ENCODE measurements at regions not wholly inside any gene's neighbourhood (a gene's known extent, or its start where the extent isn't known, plus 50 kb on each side); places are given as distances from the start of the nearest gene placed in this dataset.

DNA sequence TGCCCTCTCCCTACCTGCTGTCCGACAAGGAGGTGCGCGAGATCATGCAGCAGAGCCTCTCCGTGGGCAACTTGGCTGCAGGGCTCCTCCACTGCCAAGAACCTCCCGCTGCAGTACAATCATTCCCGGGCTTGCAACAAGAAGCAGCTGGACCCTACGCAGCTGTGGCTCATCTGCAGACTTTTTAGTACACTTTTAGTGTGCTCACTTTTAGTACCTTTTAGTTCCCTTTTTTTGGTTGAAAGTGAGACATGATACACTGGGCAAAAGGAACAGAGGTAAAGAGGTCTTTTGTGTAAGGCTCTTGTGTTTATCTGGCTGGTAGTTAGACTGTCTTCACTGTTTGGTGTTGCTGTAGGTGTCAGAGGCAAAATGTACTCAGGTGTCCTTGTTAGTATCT, 58.1 kb upstream of the SPTLC1 start:
- TF ChIP-seq ESRRG (CRISPR knock-in tag; IDR thresholded peaks at IDR 0.05), result no peak
- TF ChIP-seq, protein P1, sequence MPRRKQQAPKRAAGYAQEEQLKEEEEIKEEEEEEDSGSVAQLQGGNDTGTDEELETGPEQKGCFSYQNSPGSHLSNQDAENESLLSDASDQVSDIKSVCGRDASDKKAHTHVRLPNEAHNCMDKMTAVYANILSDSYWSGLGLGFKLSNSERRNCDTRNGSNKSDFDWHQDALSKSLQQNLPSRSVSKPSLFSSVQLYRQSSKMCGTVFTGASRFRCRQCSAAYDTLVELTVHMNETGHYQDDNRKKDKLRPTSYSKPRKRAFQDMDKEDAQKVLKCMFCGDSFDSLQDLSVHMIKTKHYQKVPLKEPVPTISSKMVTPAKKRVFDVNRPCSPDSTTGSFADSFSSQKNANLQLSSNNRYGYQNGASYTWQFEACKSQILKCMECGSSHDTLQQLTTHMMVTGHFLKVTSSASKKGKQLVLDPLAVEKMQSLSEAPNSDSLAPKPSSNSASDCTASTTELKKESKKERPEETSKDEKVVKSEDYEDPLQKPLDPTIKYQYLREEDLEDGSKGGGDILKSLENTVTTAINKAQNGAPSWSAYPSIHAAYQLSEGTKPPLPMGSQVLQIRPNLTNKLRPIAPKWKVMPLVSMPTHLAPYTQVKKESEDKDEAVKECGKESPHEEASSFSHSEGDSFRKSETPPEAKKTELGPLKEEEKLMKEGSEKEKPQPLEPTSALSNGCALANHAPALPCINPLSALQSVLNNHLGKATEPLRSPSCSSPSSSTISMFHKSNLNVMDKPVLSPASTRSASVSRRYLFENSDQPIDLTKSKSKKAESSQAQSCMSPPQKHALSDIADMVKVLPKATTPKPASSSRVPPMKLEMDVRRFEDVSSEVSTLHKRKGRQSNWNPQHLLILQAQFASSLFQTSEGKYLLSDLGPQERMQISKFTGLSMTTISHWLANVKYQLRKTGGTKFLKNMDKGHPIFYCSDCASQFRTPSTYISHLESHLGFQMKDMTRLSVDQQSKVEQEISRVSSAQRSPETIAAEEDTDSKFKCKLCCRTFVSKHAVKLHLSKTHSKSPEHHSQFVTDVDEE (CRISPR knock-in tag; IDR thresholded peaks at IDR 0.05), result no peak
- no peak for TF ChIP-seq ZNF565 (CRISPR knock-in tag; conservative IDR thresholded peaks at IDR 0.05; ENCODE audit: low read depth)
- no peak for TF ChIP-seq PPARA (CRISPR knock-in tag; IDR thresholded peaks at IDR 0.05; ENCODE audit: borderline replicate concordance)
- TF ChIP-seq, protein P2, sequence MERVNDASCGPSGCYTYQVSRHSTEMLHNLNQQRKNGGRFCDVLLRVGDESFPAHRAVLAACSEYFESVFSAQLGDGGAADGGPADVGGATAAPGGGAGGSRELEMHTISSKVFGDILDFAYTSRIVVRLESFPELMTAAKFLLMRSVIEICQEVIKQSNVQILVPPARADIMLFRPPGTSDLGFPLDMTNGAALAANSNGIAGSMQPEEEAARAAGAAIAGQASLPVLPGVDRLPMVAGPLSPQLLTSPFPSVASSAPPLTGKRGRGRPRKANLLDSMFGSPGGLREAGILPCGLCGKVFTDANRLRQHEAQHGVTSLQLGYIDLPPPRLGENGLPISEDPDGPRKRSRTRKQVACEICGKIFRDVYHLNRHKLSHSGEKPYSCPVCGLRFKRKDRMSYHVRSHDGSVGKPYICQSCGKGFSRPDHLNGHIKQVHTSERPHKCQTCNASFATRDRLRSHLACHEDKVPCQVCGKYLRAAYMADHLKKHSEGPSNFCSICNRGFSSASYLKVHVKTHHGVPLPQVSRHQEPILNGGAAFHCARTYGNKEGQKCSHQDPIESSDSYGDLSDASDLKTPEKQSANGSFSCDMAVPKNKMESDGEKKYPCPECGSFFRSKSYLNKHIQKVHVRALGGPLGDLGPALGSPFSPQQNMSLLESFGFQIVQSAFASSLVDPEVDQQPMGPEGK (CRISPR knock-in tag; IDR thresholded peaks at IDR 0.05; ENCODE audit: borderline replicate concordance), result no peak
- no peak for TF ChIP-seq BACH2 (CRISPR knock-in tag; IDR thresholded peaks at IDR 0.05; ENCODE audit: borderline replicate concordance)
- no peak for TF ChIP-seq ZFP30 (CRISPR knock-in tag; IDR thresholded peaks at IDR 0.05)
- TF ChIP-seq ZNF70 (CRISPR knock-in tag; IDR thresholded peaks at IDR 0.05), result no peak
- TF ChIP-seq ARNTL (CRISPR knock-in tag; IDR thresholded peaks at IDR 0.05; ENCODE audit: borderline replicate concordance, low read depth), result no peak

All from SK-N-SH treated with all-trans-retinoic acid at 6 μM for 48 hours (cell line).